ENCODE measurements at regions not wholly inside any gene's neighbourhood (a gene's known extent, or its start where the extent isn't known, plus 50 kb on each side); places are given as distances from the start of the nearest gene placed in this dataset.
"Not testable (repeated sequence)": the region's sequence is repeated elsewhere in the genome, so short reads cannot be mapped to it uniquely, and the experiment has no call there.

- DNase-seq (ENCODE audit: low spot score) = no peak
These were observed 113.7 kb downstream of the CDCA7 start for GRCh38 chr2:173468266-173468793.

- DNase-seq (ENCODE audit: low spot score) = no peak
These were observed 117.4 kb downstream of the CDCA7 start for GRCh38 chr2:173472112-173472511.

- DNase-seq (ENCODE audit: low spot score) = no peak
These were observed 128.5 kb downstream of the CDCA7 start for GRCh38 chr2:173483137-173483536.

- no peak for DNase-seq (ENCODE audit: low spot score)
These were observed 134.2 kb downstream of the CDCA7 start for GRCh38 chr2:173488861-173489260.

GRCh38 chr2:173491418-173491817 lies 136.7 kb downstream of the CDCA7 start:
- no peak for DNase-seq (ENCODE audit: low spot score)

- DNase-seq (ENCODE audit: low spot score) = no peak
These were observed 139.2 kb downstream of the CDCA7 start for GRCh38 chr2:173493874-173494273.

GRCh38 chr2:173496746-173497145 lies 142.1 kb downstream of the CDCA7 start:
- DNase-seq (ENCODE audit: low spot score) = no peak

GRCh38 chr2:173500953-173501352 lies 146.3 kb downstream of the CDCA7 start:
- no peak for DNase-seq (ENCODE audit: low spot score)

GRCh38 chr2:173502296-173502695 lies 147.6 kb downstream of the CDCA7 start:
- no peak for DNase-seq (ENCODE audit: low spot score)

- DNase-seq (ENCODE audit: low spot score) = no peak
These were observed 156.7 kb downstream of the CDCA7 start for GRCh38 chr2:173511357-173511756.

- DNase-seq (ENCODE audit: low spot score) = no peak
These were observed 157.3 kb downstream of the CDCA7 start for GRCh38 chr2:173511942-173512341.

GRCh38 chr2:173513107-173513727 lies 158.5 kb downstream of the CDCA7 start:
- no peak for DNase-seq (ENCODE audit: low spot score)

GRCh38 chr2:173520918-173521317 lies 166.2 kb downstream of the CDCA7 start:
- DNase-seq (ENCODE audit: low spot score) = no peak

- DNase-seq (ENCODE audit: low spot score) = no peak
These were observed 166.9 kb downstream of the CDCA7 start for GRCh38 chr2:173521450-173522192.

GRCh38 chr2:173523497-173523896 lies 168.8 kb downstream of the CDCA7 start:
- DNase-seq (ENCODE audit: low spot score) = peak; percentile 1

- no peak for DNase-seq (ENCODE audit: low spot score)
These were observed 169.7 kb downstream of the CDCA7 start for GRCh38 chr2:173524256-173524955.

- DNase-seq (ENCODE audit: low spot score) = not testable (repeated sequence)
These were observed 178.3 kb downstream of the CDCA7 start for GRCh38 chr2:173532732-173533531.

- no peak for DNase-seq (ENCODE audit: low spot score)
These were observed 183.0 kb downstream of the CDCA7 start for GRCh38 chr2:173537694-173538093.

- DNase-seq (ENCODE audit: low spot score) = no peak
These were observed 184.9 kb downstream of the CDCA7 start for GRCh38 chr2:173539615-173540014.

GRCh38 chr2:173544641-173545363 lies 190.1 kb downstream of the CDCA7 start:
- no peak for DNase-seq (ENCODE audit: low spot score)

GRCh38 chr2:173545364-173545763 lies 190.7 kb downstream of the CDCA7 start:
- no peak for DNase-seq (ENCODE audit: low spot score)
